Left lung (tissue), 4 donors: ENCODE measurements at regions not wholly inside any gene's neighbourhood (a gene's known extent, or its start where the extent isn't known, plus 50 kb on each side); places are given as distances from the start of the nearest gene placed in this dataset.

Experiments used
- ATAC-seq: fragments of 200-7000 bp; cut with Tn5 transposase; one replicate; pipeline ENCODE4 v1.9.1; 2020; ENCODE audit warnings: moderate library complexity
- DNase-seq, 4 donors: peaks; one replicate each; pipeline ENCODE4 v3.0.0-alpha.2; 2013 to 2020
- H3K27ac ChIP-seq, 2 donors: fragments of 200-600 bp; sonication (generic) in 1 of 2; one replicate each; pipeline versions ENCODE4 v1.5.0 to v1.8.0; 2020 to 2021
- H3K27me3 ChIP-seq, 2 donors: fragments of 200-600 bp; sonication (generic) in 1 of 2; one replicate each; pipeline versions ENCODE4 v1.5.0 to v1.8.0; 2020 to 2021
- H3K36me3 ChIP-seq, 2 donors: fragments of 200-600 bp; sonication (generic) in 1 of 2; one replicate each; pipeline versions ENCODE4 v1.5.0 to v1.8.0; 2020 to 2021
- H3K4me1 ChIP-seq, 2 donors: fragments of 200-600 bp; one replicate each; pipeline ENCODE4 v1.8.0; 2021
- H3K4me3 ChIP-seq, 2 donors: fragments of 200-600 bp; sonication (generic) in 1 of 2; one replicate each; pipeline versions ENCODE4 v1.5.0 to v1.8.0; 2020 to 2021; ENCODE audit warnings: mild to moderate bottlenecking in 1 of 2
- H3K9me3 ChIP-seq, 2 donors: fragments of 200-600 bp; sonication (generic) in 1 of 2; one replicate each; pipeline versions ENCODE4 v1.5.0 to v1.8.0; 2020 to 2021
- CTCF ChIP-seq, 2 donors: fragments of 200-600 bp; sonication (generic) in 1 of 2; IDR thresholded peaks; one replicate each; pipeline versions ENCODE4 v1.5.0 to v1.8.0; 2021; ENCODE audit warnings: antibody characterized with exemption in 2 of 2
- intact Hi-C, 2 donors: fragments of 100-400 bp; cut with DNase I; formaldehyde crosslinking; loops; one replicate each; pipeline versions ENCODE4 v1.11.2 to v1.14.2; 2022
- donor health status: DM: no; HTN: yes; CAD: no.
- donor health status: DM: no; HTN: no; CAD: no.

- no peak overlapping the region for H3K27ac ChIP-seq
- intact Hi-C loops: no loop called here
- H3K4me1 ChIP-seq: no peaks in the 10 kb centered on the region
- no peaks in the 10 kb centered on the region for H3K36me3 ChIP-seq
- ATAC-seq (no peak), DNase-seq (no peak)
- no peak overlapping the region for H3K4me3 ChIP-seq
- no peaks in the 10 kb centered on the region for H3K9me3 ChIP-seq
- TF ChIP-seq CTCF (IDR thresholded peaks at IDR 0.05): no peak
- H3K27me3 ChIP-seq: peaks cover 0 to 38% of the 10 kb centered on the region in 2 donors
Measured at GRCh38 chr10:130580975-130581374, 444.8 kb downstream of the GLRX3 start.

GRCh38 chr10:130587718-130588117, 451.5 kb downstream of the GLRX3 start:
- no peaks in the 10 kb centered on the region for H3K4me1 ChIP-seq
- intact Hi-C loops: no loop called here
- ATAC-seq: no peak

GRCh38 chr10:130606001-130606405, 469.8 kb downstream of the GLRX3 start:
- Histone ChIP-seq H3K4me3 (no peak overlapping the region), H3K36me3 (no peaks in the 10 kb centered on the region), H3K27me3 (peaks cover 0 to 26% of the 10 kb centered on the region in 2 donors), H3K27ac (no peak overlapping the region), H3K9me3 (no peaks in the 10 kb centered on the region), H3K4me1 (no peaks in the 10 kb centered on the region)
- intact Hi-C loops: no loop called here
- ATAC-seq (no peak), DNase-seq (no peak)
- no peak for TF ChIP-seq CTCF (IDR thresholded peaks at IDR 0.05)

More at GRCh38 chr10:130587718-130588117, 451.5 kb downstream of the GLRX3 start:
- Histone ChIP-seq H3K36me3 (no peaks in the 10 kb centered on the region), H3K9me3 (no peaks in the 10 kb centered on the region), H3K4me3 (no peak overlapping the region), H3K27ac (no peak overlapping the region), H3K27me3 (no peaks in the 10 kb centered on the region)
- no peak for DNase-seq
- no peak for TF ChIP-seq CTCF (IDR thresholded peaks at IDR 0.05)

- intact Hi-C loops: no loop called here
- ATAC-seq: no peak
- H3K27me3 ChIP-seq: peaks cover 0 to 26% of the 10 kb centered on the region in 2 donors
Measured at GRCh38 chr10:130607366-130607765, 471.2 kb downstream of the GLRX3 start.

GRCh38 chr10:130611239-130611638, 475.0 kb downstream of the GLRX3 start:
- no peak for ATAC-seq
- Histone ChIP-seq H3K27ac (no peak overlapping the region), H3K9me3 (peaks cover 0 to 6% of the 10 kb centered on the region in 2 donors), H3K4me3 (no peak overlapping the region), H3K36me3 (no peaks in the 10 kb centered on the region), H3K27me3 (peaks cover 0 to 26% of the 10 kb centered on the region in 2 donors), H3K4me1 (no peaks in the 10 kb centered on the region)
- no peak for DNase-seq
- no peak for TF ChIP-seq CTCF (IDR thresholded peaks at IDR 0.05)
- intact Hi-C loops: no loop called here

More at GRCh38 chr10:130607366-130607765, 471.2 kb downstream of the GLRX3 start:
- Histone ChIP-seq H3K9me3 (peaks cover 0 to 4% of the 10 kb centered on the region in 2 donors), H3K4me1 (no peaks in the 10 kb centered on the region), H3K27ac (no peak overlapping the region), H3K36me3 (no peaks in the 10 kb centered on the region), H3K4me3 (no peak overlapping the region)
- no peak for DNase-seq
- TF ChIP-seq CTCF (IDR thresholded peaks at IDR 0.05): no peak
